Neural crest cell (in vitro differentiated cells): ENCODE measurements at regions not wholly inside any gene's neighbourhood (a gene's known extent, or its start where the extent isn't known, plus 50 kb on each side); places are given as distances from the start of the nearest gene placed in this dataset.

Source experiments
- DNase-seq: peaks from one replicate; pipeline ENCODE4 v3.0.0; 2021; ENCODE audit warnings: low read depth, mixed read lengths, low spot score
- H3K27ac Mint-ChIP-seq: one replicate; pipeline ENCODE4 v1.8.0; 2021; ENCODE audit warnings: mild to moderate bottlenecking, mixed read lengths; ENCODE audit not compliant: unreplicated experiment
- H3K27me3 Mint-ChIP-seq: 2 replicates; pipeline ENCODE4 v1.8.0; 2021; ENCODE audit warnings: low read depth, mild to moderate bottlenecking, mixed read lengths
- H3K36me3 Mint-ChIP-seq: 2 replicates; pipeline ENCODE4 v1.8.0; 2021; ENCODE audit warnings: low read depth, mild to moderate bottlenecking, mixed read lengths
- H3K4me1 Mint-ChIP-seq: 2 replicates; pipeline ENCODE4 v1.8.0; 2021; ENCODE audit warnings: mixed read lengths
- H3K4me3 Mint-ChIP-seq: one replicate; pipeline ENCODE4 v1.8.0; 2021; ENCODE audit warnings: mild to moderate bottlenecking, mixed read lengths
- H3K9me3 Mint-ChIP-seq: 2 replicates; pipeline ENCODE4 v1.8.0; 2021; ENCODE audit warnings: mixed read lengths
- CTCF ChIP-seq: fragments of 200-600 bp; sonication (generic); conservative IDR thresholded peaks from 2 replicates; pipeline ENCODE4 v1.5.0; 2021; ENCODE audit warnings: antibody characterized with exemption, mild to moderate bottlenecking

GRCh38 chr1:213689260-213689659 lies 298.5 kb upstream of the PROX1 start:
- DNase-seq: no peak
- H3K27me3 Mint-ChIP-seq: no peaks in the 10 kb centered on the region
- H3K4me3 Mint-ChIP-seq: no peak overlapping the region
- no peaks in the 10 kb centered on the region for H3K36me3 Mint-ChIP-seq
- peaks cover 26% of the 10 kb centered on the region for H3K4me1 Mint-ChIP-seq
- peak overlapping the region; percentile 70 for H3K27ac Mint-ChIP-seq
- TF ChIP-seq CTCF: no peak
- no peaks in the 10 kb centered on the region for H3K9me3 Mint-ChIP-seq

- H3K27ac Mint-ChIP-seq: peak overlapping the region; percentile 13
These were observed 297.3 kb upstream of the PROX1 start for GRCh38 chr1:213690341-213690917.

GRCh38 chr1:213692321-213692720 lies 295.5 kb upstream of the PROX1 start:
- no peak for TF ChIP-seq CTCF
- no peak overlapping the region for H3K27ac Mint-ChIP-seq
- no peaks in the 10 kb centered on the region for H3K27me3 Mint-ChIP-seq
- no peak overlapping the region for H3K4me3 Mint-ChIP-seq
- no peaks in the 10 kb centered on the region for H3K36me3 Mint-ChIP-seq
- no peak for DNase-seq
- no peaks in the 10 kb centered on the region for H3K9me3 Mint-ChIP-seq
- peaks cover 26% of the 10 kb centered on the region for H3K4me1 Mint-ChIP-seq

More at GRCh38 chr1:213690341-213690917, 297.3 kb upstream of the PROX1 start:
- Mint-ChIP-seq H3K27me3 (no peaks in the 10 kb centered on the region), H3K9me3 (no peaks in the 10 kb centered on the region), H3K4me1 (peaks cover 26% of the 10 kb centered on the region), H3K4me3 (no peak overlapping the region), H3K36me3 (no peaks in the 10 kb centered on the region)
- no peak for DNase-seq
- TF ChIP-seq CTCF: no peak

- Mint-ChIP-seq H3K4me3 (no peak overlapping the region), H3K4me1 (peaks cover 26% of the 10 kb centered on the region), H3K27me3 (no peaks in the 10 kb centered on the region), H3K36me3 (no peaks in the 10 kb centered on the region), H3K27ac (peak overlapping the region; percentile 76), H3K9me3 (no peaks in the 10 kb centered on the region)
- no peak for TF ChIP-seq CTCF
- DNase-seq: no peak
These were observed 293.9 kb upstream of the PROX1 start for GRCh38 chr1:213693864-213694263.

GRCh38 chr1:213697192-213697802 lies 290.5 kb upstream of the PROX1 start:
- Mint-ChIP-seq H3K27ac (no peak overlapping the region), H3K4me3 (no peak overlapping the region), H3K36me3 (peaks cover 6% of the 10 kb centered on the region), H3K4me1 (peaks cover 10% of the 10 kb centered on the region), H3K9me3 (peaks cover 6% of the 10 kb centered on the region), H3K27me3 (no peaks in the 10 kb centered on the region)
- DNase-seq: no peak
- no peak for TF ChIP-seq CTCF
